ENCODE measurements at regions not wholly inside any gene's neighbourhood (a gene's known extent, or its start where the extent isn't known, plus 50 kb on each side); places are given as distances from the start of the nearest gene placed in this dataset.
"Not testable (repeated sequence)": the region's sequence is repeated elsewhere in the genome, so short reads cannot be mapped to it uniquely, and the experiment has no call there.

DNA sequence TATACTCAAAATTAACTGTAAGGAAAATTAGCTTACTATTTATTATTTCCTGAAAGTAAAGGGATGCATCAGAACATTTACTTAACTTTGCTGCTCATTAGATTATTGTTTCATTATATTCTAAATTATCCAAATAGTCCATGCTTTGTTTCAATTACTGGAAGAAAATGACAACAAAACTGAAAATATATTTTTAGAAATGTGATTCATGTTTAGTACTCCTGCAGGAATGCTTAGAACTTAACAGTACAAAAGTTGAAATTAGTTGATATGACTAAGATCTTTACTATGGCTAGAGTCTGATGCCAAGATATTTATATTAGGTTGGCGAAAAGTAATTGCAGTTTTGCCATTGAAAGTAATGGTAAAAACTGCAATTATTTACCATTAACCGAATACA is 660.5 kb upstream of the PABPC4L start:
- no peaks in the 10 kb centered on the region for H3K4me1 ChIP-seq (ENCODE audit: control insufficient read depth, insufficient read depth, low read length)
- no peak overlapping the region for H3K4me3 ChIP-seq (ENCODE audit: low read depth, low read length)
- H3K9me3 ChIP-seq (ENCODE audit: control insufficient read depth, insufficient read depth, low read length) = no peaks in the 10 kb centered on the region
- no peaks in the 10 kb centered on the region for H3K36me3 ChIP-seq (ENCODE audit: control insufficient read depth, insufficient read depth, low read length)
- no peak overlapping the region for H3K9ac ChIP-seq (ENCODE audit: low read depth, low read length)
- H3K27me3 ChIP-seq (ENCODE audit: control insufficient read depth, insufficient read depth, low read length) = no peaks in the 10 kb centered on the region

DNA sequence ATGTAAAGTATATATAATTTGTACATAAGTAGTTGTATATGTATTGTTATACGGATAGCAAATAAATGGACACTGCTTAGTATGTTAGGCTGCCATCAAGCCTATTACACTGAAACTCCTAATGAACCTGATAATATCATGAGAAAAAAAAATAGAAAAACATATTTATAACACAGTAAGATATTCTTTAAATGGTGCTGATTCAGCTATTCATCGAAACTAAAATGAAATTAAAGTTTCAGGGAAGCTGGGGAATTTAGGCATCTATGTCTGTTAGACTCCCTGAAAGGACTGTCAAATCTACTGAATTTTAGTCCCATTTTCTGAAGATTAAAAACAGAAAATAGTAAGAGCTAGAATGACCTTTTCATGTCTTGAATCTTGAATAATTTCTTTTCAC is 647.1 kb upstream of the PABPC4L start:
- H3K4me3 ChIP-seq (ENCODE audit: low read depth, low read length) = no peak overlapping the region
- H3K27me3 ChIP-seq (ENCODE audit: control insufficient read depth, insufficient read depth, low read length) = no peaks in the 10 kb centered on the region
- H3K36me3 ChIP-seq (ENCODE audit: control insufficient read depth, insufficient read depth, low read length) = no peaks in the 10 kb centered on the region
- H3K9me3 ChIP-seq (ENCODE audit: control insufficient read depth, insufficient read depth, low read length) = no peaks in the 10 kb centered on the region
- no peaks in the 10 kb centered on the region for H3K4me1 ChIP-seq (ENCODE audit: control insufficient read depth, insufficient read depth, low read length)
- H3K9ac ChIP-seq (ENCODE audit: low read depth, low read length) = no peak overlapping the region

DNA sequence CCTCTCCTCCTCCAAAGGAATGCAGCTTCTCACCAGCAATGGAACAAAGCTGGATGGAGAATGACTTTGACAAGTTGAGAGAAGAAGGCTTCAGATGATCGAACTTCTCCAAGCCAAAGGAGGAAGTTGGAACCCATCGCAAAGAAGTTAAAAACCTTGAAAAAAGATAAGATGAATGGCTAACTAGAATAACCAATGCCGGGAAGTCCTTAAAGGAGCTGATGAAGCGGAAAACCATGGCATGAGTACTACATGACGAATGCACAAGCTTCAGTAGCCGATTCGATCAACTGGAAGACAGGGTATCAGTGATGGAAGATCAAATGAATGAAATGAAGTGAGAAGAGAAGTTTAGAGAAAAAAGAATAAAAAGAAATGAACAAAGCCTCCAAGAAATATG is 629.2 kb upstream of the PABPC4L start:
- H3K4me3 ChIP-seq (ENCODE audit: low read depth, low read length); H3K36me3 ChIP-seq (ENCODE audit: control insufficient read depth, insufficient read depth, low read length); H3K9me3 ChIP-seq (ENCODE audit: control insufficient read depth, insufficient read depth, low read length); H3K4me1 ChIP-seq (ENCODE audit: control insufficient read depth, insufficient read depth, low read length); H3K27me3 ChIP-seq (ENCODE audit: control insufficient read depth, insufficient read depth, low read length); H3K9ac ChIP-seq (ENCODE audit: low read depth, low read length): not testable (repeated sequence)

DNA sequence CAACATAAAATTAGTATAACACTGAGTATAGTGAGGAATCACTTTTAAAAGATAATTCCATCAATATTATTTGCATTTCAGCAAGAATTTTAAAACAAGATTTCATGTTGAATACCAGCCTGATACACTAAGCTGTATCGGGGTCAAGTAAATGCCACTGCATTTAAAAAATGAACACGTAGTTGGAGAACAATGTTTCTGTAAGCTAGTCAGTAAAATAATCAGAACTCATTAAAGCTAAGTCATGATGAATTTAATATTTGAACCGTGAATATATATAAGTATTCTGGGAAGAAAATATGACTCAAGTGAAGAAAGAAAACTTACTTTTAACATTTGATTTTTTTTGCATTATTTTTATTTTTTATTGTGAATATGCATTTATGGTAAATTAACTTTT is 611.0 kb upstream of the PABPC4L start:
- Histone ChIP-seq H3K4me3 (ENCODE audit: low read depth, low read length) (no peak overlapping the region), H3K9ac (ENCODE audit: low read depth, low read length) (no peak overlapping the region), H3K9me3 (ENCODE audit: control insufficient read depth, insufficient read depth, low read length) (peaks cover 4% of the 10 kb centered on the region), H3K36me3 (ENCODE audit: control insufficient read depth, insufficient read depth, low read length) (no peaks in the 10 kb centered on the region), H3K4me1 (ENCODE audit: control insufficient read depth, insufficient read depth, low read length) (no peaks in the 10 kb centered on the region), H3K27me3 (ENCODE audit: control insufficient read depth, insufficient read depth, low read length) (no peaks in the 10 kb centered on the region)

DNA sequence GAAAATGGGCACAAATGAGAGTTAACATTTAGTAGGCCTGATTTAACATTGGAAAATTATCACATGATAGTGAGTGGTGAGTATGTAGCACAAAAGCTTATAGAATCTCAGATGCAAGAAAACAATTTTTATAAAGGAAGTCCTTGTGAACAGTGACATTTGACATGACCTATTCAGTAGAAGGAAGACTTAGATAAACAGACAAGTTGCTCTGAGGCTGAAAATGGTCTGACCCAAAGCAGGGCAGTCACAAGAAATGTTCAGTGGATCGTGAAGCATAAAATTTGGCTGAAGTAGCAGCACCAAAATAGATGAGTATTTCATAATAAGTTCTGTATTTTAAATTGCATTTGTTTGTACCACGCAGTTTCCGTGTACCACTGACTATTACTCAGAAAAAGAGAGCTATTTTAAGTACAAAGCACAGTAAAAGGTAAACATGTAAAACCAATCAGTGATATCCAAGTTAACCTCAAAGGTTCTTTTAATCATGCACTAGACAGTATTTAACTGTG is 605.7 kb upstream of the PABPC4L start:
- Histone ChIP-seq H3K9ac (ENCODE audit: low read depth, low read length) (no peak overlapping the region), H3K36me3 (ENCODE audit: control insufficient read depth, insufficient read depth, low read length) (no peaks in the 10 kb centered on the region), H3K4me1 (ENCODE audit: control insufficient read depth, insufficient read depth, low read length) (no peaks in the 10 kb centered on the region), H3K9me3 (ENCODE audit: control insufficient read depth, insufficient read depth, low read length) (no peaks in the 10 kb centered on the region), H3K27me3 (ENCODE audit: control insufficient read depth, insufficient read depth, low read length) (no peaks in the 10 kb centered on the region), H3K4me3 (ENCODE audit: low read depth, low read length) (no peak overlapping the region)

DNA sequence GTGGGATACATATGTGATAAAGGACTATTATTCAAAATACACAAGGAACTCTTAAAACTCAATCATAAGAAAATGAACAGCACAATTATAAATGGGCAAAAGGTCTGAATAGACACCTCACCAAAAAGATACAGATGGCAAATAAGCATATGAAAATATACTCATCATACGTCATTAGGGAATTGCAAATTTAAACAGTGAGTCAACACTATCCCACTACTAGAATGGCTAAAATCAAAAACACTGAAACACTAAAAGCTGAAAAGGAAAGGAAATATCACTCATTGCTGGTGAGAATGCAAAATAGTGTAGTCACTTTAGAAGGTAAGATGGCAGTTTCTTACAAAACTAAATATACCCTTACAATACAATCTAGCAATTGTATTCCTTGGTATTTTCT is 597.0 kb upstream of the PABPC4L start:
- Histone ChIP-seq H3K9me3 (ENCODE audit: control insufficient read depth, insufficient read depth, low read length) (no peaks in the 10 kb centered on the region), H3K9ac (ENCODE audit: low read depth, low read length) (no peak overlapping the region), H3K4me3 (ENCODE audit: low read depth, low read length) (no peak overlapping the region), H3K27me3 (ENCODE audit: control insufficient read depth, insufficient read depth, low read length) (no peaks in the 10 kb centered on the region), H3K4me1 (ENCODE audit: control insufficient read depth, insufficient read depth, low read length) (no peaks in the 10 kb centered on the region), H3K36me3 (ENCODE audit: control insufficient read depth, insufficient read depth, low read length) (no peaks in the 10 kb centered on the region)

DNA sequence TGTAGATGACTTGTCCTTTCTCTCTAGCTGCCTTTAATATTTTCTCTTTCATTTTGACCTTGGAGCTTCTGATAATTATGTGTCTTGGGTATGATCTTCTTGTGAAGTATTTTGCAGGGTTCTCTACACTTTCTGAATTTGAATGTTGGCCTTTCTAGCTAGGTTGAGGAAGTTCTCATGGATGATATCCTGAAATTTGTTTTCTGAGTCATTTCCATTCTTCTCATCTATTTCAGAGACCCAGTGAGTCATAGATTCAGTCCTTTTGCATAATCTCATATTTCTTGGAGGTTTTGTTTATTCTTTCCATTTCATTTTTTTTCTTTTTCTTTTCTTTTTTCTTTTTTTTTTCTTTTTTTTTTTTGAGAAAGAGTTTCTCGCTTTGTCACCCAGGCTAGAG is 585.7 kb upstream of the PABPC4L start:
- H3K4me3 ChIP-seq (ENCODE audit: low read depth, low read length) = no peak overlapping the region
- no peaks in the 10 kb centered on the region for H3K4me1 ChIP-seq (ENCODE audit: control insufficient read depth, insufficient read depth, low read length)
- H3K9me3 ChIP-seq (ENCODE audit: control insufficient read depth, insufficient read depth, low read length) = no peaks in the 10 kb centered on the region
- no peaks in the 10 kb centered on the region for H3K36me3 ChIP-seq (ENCODE audit: control insufficient read depth, insufficient read depth, low read length)
- no peaks in the 10 kb centered on the region for H3K27me3 ChIP-seq (ENCODE audit: control insufficient read depth, insufficient read depth, low read length)
- H3K9ac ChIP-seq (ENCODE audit: low read depth, low read length) = no peak overlapping the region

DNA sequence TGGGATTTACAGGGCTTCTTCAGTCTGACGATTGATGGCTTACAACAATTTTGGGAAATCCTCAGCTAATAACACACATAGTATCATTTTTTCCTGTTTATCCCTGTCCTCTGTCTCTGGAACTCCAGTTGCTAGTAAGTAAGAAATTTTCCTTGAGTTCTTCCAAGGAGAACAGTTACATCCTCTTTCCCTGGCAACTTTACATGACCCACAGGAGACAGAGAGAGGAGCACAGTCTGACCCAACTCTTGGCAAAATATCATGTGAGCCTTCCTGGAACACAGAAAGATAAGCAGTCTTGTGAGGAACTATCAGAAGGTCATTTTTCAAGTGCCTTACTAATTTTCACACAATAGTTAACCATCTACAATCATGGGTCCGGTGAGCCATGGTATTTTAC is 578.7 kb upstream of the PABPC4L start:
- no peaks in the 10 kb centered on the region for H3K4me1 ChIP-seq (ENCODE audit: control insufficient read depth, insufficient read depth, low read length)
- H3K4me3 ChIP-seq (ENCODE audit: low read depth, low read length) = no peak overlapping the region
- H3K9ac ChIP-seq (ENCODE audit: low read depth, low read length) = no peak overlapping the region
- H3K27me3 ChIP-seq (ENCODE audit: control insufficient read depth, insufficient read depth, low read length) = no peaks in the 10 kb centered on the region
- H3K36me3 ChIP-seq (ENCODE audit: control insufficient read depth, insufficient read depth, low read length) = no peaks in the 10 kb centered on the region
- no peaks in the 10 kb centered on the region for H3K9me3 ChIP-seq (ENCODE audit: control insufficient read depth, insufficient read depth, low read length)

DNA sequence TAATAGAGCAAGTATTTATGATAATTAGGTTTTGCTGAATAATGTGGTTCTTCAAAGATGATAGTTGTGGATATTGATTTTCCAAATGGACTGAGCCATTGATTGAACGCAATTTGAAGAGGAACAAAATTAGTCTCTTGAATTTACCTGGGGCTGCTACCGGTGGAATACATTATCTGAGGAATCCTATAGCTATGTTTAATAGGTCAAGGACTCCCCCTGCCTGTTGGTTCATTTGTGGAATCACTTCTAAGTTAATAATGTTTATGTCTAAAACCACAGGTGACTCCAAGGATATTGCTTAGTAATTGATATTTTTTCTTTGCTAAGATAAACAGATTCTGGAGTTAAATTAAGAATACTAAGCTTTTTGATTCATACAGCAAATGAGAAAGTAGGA is 576.0 kb upstream of the PABPC4L start:
- H3K27me3 ChIP-seq (ENCODE audit: control insufficient read depth, insufficient read depth, low read length) = no peaks in the 10 kb centered on the region
- H3K4me1 ChIP-seq (ENCODE audit: control insufficient read depth, insufficient read depth, low read length) = no peaks in the 10 kb centered on the region
- no peak overlapping the region for H3K9ac ChIP-seq (ENCODE audit: low read depth, low read length)
- H3K36me3 ChIP-seq (ENCODE audit: control insufficient read depth, insufficient read depth, low read length) = no peaks in the 10 kb centered on the region
- peaks cover 8% of the 10 kb centered on the region for H3K9me3 ChIP-seq (ENCODE audit: control insufficient read depth, insufficient read depth, low read length)
- no peak overlapping the region for H3K4me3 ChIP-seq (ENCODE audit: low read depth, low read length)

DNA sequence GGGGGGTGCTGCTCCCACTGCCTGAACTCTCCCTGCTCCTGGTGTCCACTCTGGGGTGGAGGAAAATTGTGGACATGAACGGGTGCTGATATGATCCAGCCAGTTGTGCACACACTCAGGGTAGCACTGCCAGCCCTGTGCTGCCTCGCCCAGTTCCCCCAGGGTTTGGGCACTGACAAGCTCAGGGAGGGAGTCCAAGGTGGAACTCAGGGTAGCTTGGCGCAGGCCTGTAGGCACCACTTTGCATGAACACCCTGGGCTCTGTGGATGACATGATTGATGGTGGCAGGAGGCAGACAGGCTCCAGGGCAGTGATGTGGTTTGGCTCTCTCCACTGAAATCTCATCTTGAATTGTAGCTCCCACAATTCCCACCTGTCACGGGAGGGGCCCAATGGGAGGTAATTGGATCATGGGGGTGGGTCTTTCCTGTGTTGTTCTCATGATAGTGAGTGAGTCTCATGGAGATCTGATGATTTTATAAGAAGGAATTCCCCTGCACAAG is 572.0 kb upstream of the PABPC4L start:
- Histone ChIP-seq H3K27me3 (ENCODE audit: control insufficient read depth, insufficient read depth, low read length) (no peaks in the 10 kb centered on the region), H3K36me3 (ENCODE audit: control insufficient read depth, insufficient read depth, low read length) (no peaks in the 10 kb centered on the region), H3K9me3 (ENCODE audit: control insufficient read depth, insufficient read depth, low read length) (peaks cover 8% of the 10 kb centered on the region), H3K9ac (ENCODE audit: low read depth, low read length) (no peak overlapping the region), H3K4me1 (ENCODE audit: control insufficient read depth, insufficient read depth, low read length) (no peaks in the 10 kb centered on the region), H3K4me3 (ENCODE audit: low read depth, low read length) (no peak overlapping the region)

DNA sequence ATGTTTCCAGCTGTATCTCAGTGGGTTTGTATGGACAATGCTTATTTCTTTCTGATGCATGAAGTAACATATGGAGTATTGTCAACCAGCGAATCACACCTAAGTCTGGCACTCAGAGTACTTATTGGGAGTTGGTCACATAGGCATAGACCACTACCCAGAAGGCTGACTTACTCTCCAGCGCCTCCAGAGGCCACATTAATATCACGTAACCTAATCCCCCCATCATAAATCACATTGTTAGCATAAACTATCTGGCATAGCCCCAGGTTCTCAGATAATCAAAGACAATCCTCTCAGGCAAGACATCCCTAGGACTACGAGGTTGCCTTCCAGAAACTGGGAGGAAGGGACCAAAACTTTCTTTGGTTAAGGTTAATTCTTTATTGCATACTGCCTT is 560.5 kb upstream of the PABPC4L start:
- Histone ChIP-seq H3K9me3 (ENCODE audit: control insufficient read depth, insufficient read depth, low read length) (no peaks in the 10 kb centered on the region), H3K27me3 (ENCODE audit: control insufficient read depth, insufficient read depth, low read length) (no peaks in the 10 kb centered on the region), H3K4me1 (ENCODE audit: control insufficient read depth, insufficient read depth, low read length) (no peaks in the 10 kb centered on the region), H3K9ac (ENCODE audit: low read depth, low read length) (no peak overlapping the region), H3K36me3 (ENCODE audit: control insufficient read depth, insufficient read depth, low read length) (no peaks in the 10 kb centered on the region), H3K4me3 (ENCODE audit: low read depth, low read length) (no peak overlapping the region)

DNA sequence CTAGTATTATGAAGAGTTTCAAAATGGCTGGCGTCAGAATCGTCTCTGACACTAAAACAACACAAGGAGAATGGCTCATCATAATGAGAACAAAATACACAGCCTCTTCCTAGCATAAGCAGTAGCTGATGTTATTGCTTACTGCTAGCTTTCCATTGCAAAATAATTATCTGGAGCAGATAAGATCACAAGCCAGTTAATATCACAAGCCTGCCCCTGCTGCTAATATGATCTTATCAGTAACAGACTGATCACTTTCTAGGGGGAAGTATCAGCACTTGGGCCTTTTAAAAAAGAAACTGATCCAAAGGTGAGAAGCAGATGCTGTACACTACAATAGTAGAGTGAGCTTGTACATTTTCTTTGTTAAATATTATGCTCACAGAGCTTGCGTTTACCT is 554.8 kb upstream of the PABPC4L start:
- Histone ChIP-seq H3K27me3 (ENCODE audit: control insufficient read depth, insufficient read depth, low read length) (no peaks in the 10 kb centered on the region), H3K4me3 (ENCODE audit: low read depth, low read length) (no peak overlapping the region), H3K9me3 (ENCODE audit: control insufficient read depth, insufficient read depth, low read length) (no peaks in the 10 kb centered on the region), H3K9ac (ENCODE audit: low read depth, low read length) (no peak overlapping the region), H3K4me1 (ENCODE audit: control insufficient read depth, insufficient read depth, low read length) (no peaks in the 10 kb centered on the region), H3K36me3 (ENCODE audit: control insufficient read depth, insufficient read depth, low read length) (no peaks in the 10 kb centered on the region)

Data from iPS-15b (cell line).